ENCODE measurements at regions not wholly inside any gene's neighbourhood (a gene's known extent, or its start where the extent isn't known, plus 50 kb on each side); places are given as distances from the start of the nearest gene placed in this dataset.

GRCh38 chr7:41198502-41198901 lies 504.4 kb downstream of the INHBA start:
- Mint-ChIP-seq H3K36me3 (ENCODE audit: low read depth) (no peaks in the 10 kb centered on the region), H3K4me1 (peaks cover 16% of the 10 kb centered on the region), H3K9me3 (no peaks in the 10 kb centered on the region), H3K27me3 (ENCODE audit: low read depth) (no peaks in the 10 kb centered on the region), H3K27ac (ENCODE audit: unreplicated experiment) (no peak overlapping the region), H3K4me3 (no peak overlapping the region)
- DNase-seq (ENCODE audit: low read depth, low spot score), result no peak
- TF ChIP-seq, protein P1, sequence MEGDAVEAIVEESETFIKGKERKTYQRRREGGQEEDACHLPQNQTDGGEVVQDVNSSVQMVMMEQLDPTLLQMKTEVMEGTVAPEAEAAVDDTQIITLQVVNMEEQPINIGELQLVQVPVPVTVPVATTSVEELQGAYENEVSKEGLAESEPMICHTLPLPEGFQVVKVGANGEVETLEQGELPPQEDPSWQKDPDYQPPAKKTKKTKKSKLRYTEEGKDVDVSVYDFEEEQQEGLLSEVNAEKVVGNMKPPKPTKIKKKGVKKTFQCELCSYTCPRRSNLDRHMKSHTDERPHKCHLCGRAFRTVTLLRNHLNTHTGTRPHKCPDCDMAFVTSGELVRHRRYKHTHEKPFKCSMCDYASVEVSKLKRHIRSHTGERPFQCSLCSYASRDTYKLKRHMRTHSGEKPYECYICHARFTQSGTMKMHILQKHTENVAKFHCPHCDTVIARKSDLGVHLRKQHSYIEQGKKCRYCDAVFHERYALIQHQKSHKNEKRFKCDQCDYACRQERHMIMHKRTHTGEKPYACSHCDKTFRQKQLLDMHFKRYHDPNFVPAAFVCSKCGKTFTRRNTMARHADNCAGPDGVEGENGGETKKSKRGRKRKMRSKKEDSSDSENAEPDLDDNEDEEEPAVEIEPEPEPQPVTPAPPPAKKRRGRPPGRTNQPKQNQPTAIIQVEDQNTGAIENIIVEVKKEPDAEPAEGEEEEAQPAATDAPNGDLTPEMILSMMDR (conservative IDR thresholded peaks at IDR 0.05), result no peak

- DNase-seq (ENCODE audit: low read depth, low spot score), result no peak
- peaks cover 16% of the 10 kb centered on the region for H3K4me1 Mint-ChIP-seq
- H3K4me3 Mint-ChIP-seq, result no peak overlapping the region
- no peaks in the 10 kb centered on the region for H3K9me3 Mint-ChIP-seq
- TF ChIP-seq, protein P1 (conservative IDR thresholded peaks at IDR 0.05), result no peak
- H3K36me3 Mint-ChIP-seq (ENCODE audit: low read depth), result no peaks in the 10 kb centered on the region
- H3K27me3 Mint-ChIP-seq (ENCODE audit: low read depth), result no peaks in the 10 kb centered on the region
- H3K27ac Mint-ChIP-seq (ENCODE audit: unreplicated experiment), result no peak overlapping the region
Observed at GRCh38 chr7:41197769-41198168, 505.1 kb downstream of the INHBA start.

GRCh38 chr7:41193738-41194282 lies 509.1 kb downstream of the INHBA start:
- Mint-ChIP-seq H3K4me1 (peaks cover 9% of the 10 kb centered on the region), H3K27me3 (ENCODE audit: low read depth) (no peaks in the 10 kb centered on the region), H3K9me3 (no peaks in the 10 kb centered on the region), H3K36me3 (ENCODE audit: low read depth) (no peaks in the 10 kb centered on the region), H3K27ac (ENCODE audit: unreplicated experiment) (no peak overlapping the region), H3K4me3 (no peak overlapping the region)
- DNase-seq (ENCODE audit: low read depth, low spot score), result no peak
- TF ChIP-seq, protein P1 (conservative IDR thresholded peaks at IDR 0.05), result no peak

DNA sequence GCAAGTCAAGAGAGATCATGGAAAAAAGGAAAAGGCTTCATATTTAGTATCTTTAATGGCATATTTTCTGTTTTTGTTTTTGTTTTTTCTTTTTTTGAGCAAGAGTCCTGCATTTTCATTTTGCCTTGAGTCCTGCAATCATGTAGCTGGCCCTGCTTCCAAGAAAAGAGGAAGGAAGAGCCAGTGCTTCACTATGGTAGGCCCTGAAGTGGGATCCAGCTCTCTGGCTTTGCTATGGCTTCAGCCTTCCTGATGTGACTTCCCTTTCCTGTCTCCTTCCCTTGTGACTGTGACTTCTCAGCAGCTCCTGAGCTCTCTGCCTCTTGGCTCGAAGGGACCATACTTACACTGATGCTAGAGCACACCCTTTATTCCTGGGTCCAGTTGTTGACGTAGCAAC lies 512.3 kb downstream of the INHBA start:
- DNase-seq (ENCODE audit: low read depth, low spot score), result no peak
- Mint-ChIP-seq H3K27ac (ENCODE audit: unreplicated experiment) (no peak overlapping the region), H3K4me3 (no peak overlapping the region), H3K4me1 (no peaks in the 10 kb centered on the region), H3K9me3 (peaks cover 5% of the 10 kb centered on the region), H3K36me3 (ENCODE audit: low read depth) (no peaks in the 10 kb centered on the region), H3K27me3 (ENCODE audit: low read depth) (no peaks in the 10 kb centered on the region)
- TF ChIP-seq, protein P1 (conservative IDR thresholded peaks at IDR 0.05), result no peak

DNA sequence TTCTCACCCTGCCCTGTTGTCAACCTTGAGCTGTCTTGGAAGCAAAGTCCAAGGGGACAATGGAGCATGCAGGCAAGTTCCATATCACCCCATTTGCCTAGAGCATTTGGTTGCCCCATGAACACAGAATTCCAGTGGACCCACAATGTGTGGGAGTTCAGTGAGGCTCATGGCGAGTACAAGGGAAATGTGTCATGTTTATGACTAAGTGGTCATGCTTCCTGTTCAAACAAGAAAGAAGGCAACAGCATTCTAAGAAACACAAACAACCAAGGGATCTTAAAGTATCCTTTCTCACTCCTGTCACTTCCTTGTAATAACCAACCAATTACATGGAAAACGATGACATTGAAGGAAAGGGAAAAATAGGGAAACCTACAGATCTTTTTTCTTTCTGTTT lies 513.0 kb downstream of the INHBA start:
- DNase-seq (ENCODE audit: low read depth, low spot score), result no peak
- H3K27me3 Mint-ChIP-seq (ENCODE audit: low read depth), result no peaks in the 10 kb centered on the region
- no peaks in the 10 kb centered on the region for H3K36me3 Mint-ChIP-seq (ENCODE audit: low read depth)
- H3K4me1 Mint-ChIP-seq, result no peaks in the 10 kb centered on the region
- no peak overlapping the region for H3K4me3 Mint-ChIP-seq
- peaks cover 5% of the 10 kb centered on the region for H3K9me3 Mint-ChIP-seq
- TF ChIP-seq, protein P1 (conservative IDR thresholded peaks at IDR 0.05), result no peak
- no peak overlapping the region for H3K27ac Mint-ChIP-seq (ENCODE audit: unreplicated experiment)

All from neural crest cell (in vitro differentiated cells).